ENCODE measurements at regions not wholly inside any gene's neighbourhood (a gene's known extent, or its start where the extent isn't known, plus 50 kb on each side); places are given as distances from the start of the nearest gene placed in this dataset.

- DNase-seq, result no peak
Measured at GRCh38 chr13:80123945-80124344, 217.0 kb downstream of the SPRY2 start.

- no peak for DNase-seq
Measured at GRCh38 chr13:80121038-80121437, 219.9 kb downstream of the SPRY2 start.

- no peak for DNase-seq
Measured at GRCh38 chr13:80118506-80118905, 222.4 kb downstream of the SPRY2 start.

- DNase-seq, result no peak
Measured at GRCh38 chr13:80118099-80118498, 222.8 kb downstream of the SPRY2 start.

- DNase-seq, result no peak
Measured at GRCh38 chr13:80117515-80117914, 223.4 kb downstream of the SPRY2 start.

GRCh38 chr13:80116107-80116506, 224.8 kb downstream of the SPRY2 start:
- no peak for DNase-seq

GRCh38 chr13:80115616-80116015, 225.3 kb downstream of the SPRY2 start:
- no peak for DNase-seq

GRCh38 chr13:80113714-80114454, 227.0 kb downstream of the SPRY2 start:
- no peak for DNase-seq

- no peak for DNase-seq
Measured at GRCh38 chr13:80109303-80109702, 231.6 kb downstream of the SPRY2 start.

GRCh38 chr13:80105350-80105749, 235.6 kb downstream of the SPRY2 start:
- no peak for DNase-seq

GRCh38 chr13:80101040-80101439, 239.9 kb downstream of the SPRY2 start:
- DNase-seq, result no peak

- no peak for DNase-seq
Measured at GRCh38 chr13:80100636-80101035, 240.3 kb downstream of the SPRY2 start.

- no peak for DNase-seq
Measured at GRCh38 chr13:80097561-80097960, 243.4 kb downstream of the SPRY2 start.

GRCh38 chr13:80096383-80096782, 244.5 kb downstream of the SPRY2 start:
- DNase-seq, result no peak

- no peak for DNase-seq
Measured at GRCh38 chr13:80094526-80094925, 246.4 kb downstream of the SPRY2 start.

GRCh38 chr13:80093888-80094287, 247.0 kb downstream of the SPRY2 start:
- DNase-seq, result no peak

- no peak for DNase-seq
Measured at GRCh38 chr13:80086304-80086721, 254.6 kb downstream of the SPRY2 start.

- DNase-seq, result no peak
Measured at GRCh38 chr13:80083853-80084676, 256.9 kb downstream of the SPRY2 start.

GRCh38 chr13:80083081-80083852, 257.7 kb downstream of the SPRY2 start:
- DNase-seq, result no peak

- DNase-seq, result no peak
Measured at GRCh38 chr13:80082396-80083080, 258.4 kb downstream of the SPRY2 start.

- DNase-seq, result no peak
Measured at GRCh38 chr13:80074811-80075210, 266.1 kb downstream of the SPRY2 start.

GRCh38 chr13:80074143-80074752, 266.7 kb downstream of the SPRY2 start:
- DNase-seq, result no peak
